PC-3 (cell line): ENCODE measurements at regions not wholly inside any gene's neighbourhood (a gene's known extent, or its start where the extent isn't known, plus 50 kb on each side); places are given as distances from the start of the nearest gene placed in this dataset.

Experiments used
- ATAC-seq: fragments of 200-7000 bp; cut with Tn5 transposase; 2 replicates; pipeline ENCODE4 v1.9.1; 2020; ENCODE audit warnings: mild to moderate bottlenecking, moderate library complexity
- BruUV-seq: library from RNA; stranded (reverse); fragments of 400-500 nt; replicated peaks from 2 replicates; lab custom pipeline; 2021; lab: Mats Ljungman, UMichigan
- CTCF ChIA-PET: fragments of 300-600 bp; sonication (Branson Sonifier 250); formaldehyde crosslinking; loops from one replicate; lab custom pipeline; 2022; ENCODE audit warnings: antibody characterized with exemption; lab: Charles Lee
- POLR2A ChIA-PET: fragments of 300-600 bp; sonication (Branson Sonifier 250); formaldehyde crosslinking; loops from one replicate; lab custom pipeline; 2022; ENCODE audit warnings: antibody characterized with exemption; ENCODE audit not compliant: unreplicated experiment; lab: Charles Lee
- DNase-seq: peaks from one replicate; pipeline ENCODE4 v3.0.0-alpha.2; 2015
- H2AFZ ChIP-seq: fragments of 300-600 bp; sonication (generic); 2 replicates; pipeline ENCODE4 v1.6.0; 2016; ENCODE audit warnings: antibody characterized with exemption, low read length
- H3F3A ChIP-seq: fragments of 300-600 bp; sonication (generic); one replicate; pipeline ENCODE4 v1.6.0; 2017; ENCODE audit warnings: antibody characterized with exemption, low read length, control low read depth, mild to moderate bottlenecking; ENCODE audit not compliant: unreplicated experiment
- H3K27ac ChIP-seq: fragments of 300-600 bp; sonication (generic); 2 replicates; pipeline ENCODE4 v1.5.1; 2016; ENCODE audit warnings: mild to moderate bottlenecking, low read length
- H3K27me3 ChIP-seq: fragments of 300-600 bp; sonication (generic); 2 replicates; pipeline ENCODE4 v1.6.1; 2016; ENCODE audit warnings: low read length, mixed read lengths
- H3K36me3 ChIP-seq: fragments of 300-600 bp; sonication (generic); 2 replicates; pipeline ENCODE4 v1.6.1; 2016; ENCODE audit warnings: low read depth, mixed run types, low read length, mixed read lengths
- H3K4me1 ChIP-seq: fragments of 300-600 bp; sonication (generic); 2 replicates; pipeline ENCODE4 v1.5.1; 2016; ENCODE audit warnings: low read length; ENCODE audit not compliant: insufficient read depth
- H3K4me2 ChIP-seq: fragments of 300-600 bp; sonication (generic); 2 replicates; pipeline ENCODE4 v1.6.0; 2016; ENCODE audit warnings: low read length
- H3K4me3 ChIP-seq: fragments of 300-600 bp; sonication (generic); 2 replicates; pipeline ENCODE4 v1.5.1; 2016; ENCODE audit warnings: mild to moderate bottlenecking, low read length, mixed read lengths
- H3K79me2 ChIP-seq: fragments of 300-600 bp; sonication (generic); 2 replicates; pipeline ENCODE4 v1.6.1; 2017; ENCODE audit warnings: low read length, mixed read lengths
- H3K9ac ChIP-seq: fragments of 300-600 bp; sonication (generic); 2 replicates; pipeline ENCODE4 v1.6.0; 2016; ENCODE audit warnings: mild to moderate bottlenecking, low read length
- H3K9me2 ChIP-seq: fragments of 300-600 bp; sonication (generic); replicated peaks from 2 replicates; pipeline ENCODE4 v1.6.1; 2016; ENCODE audit warnings: mixed run types, low read length, mixed read lengths
- H3K9me3 ChIP-seq: fragments of 300-600 bp; sonication (generic); 2 replicates; pipeline ENCODE4 v1.6.1; 2016; ENCODE audit warnings: low read length, mixed read lengths
- H4K20me1 ChIP-seq: fragments of 300-600 bp; sonication (generic); 2 replicates; pipeline ENCODE4 v1.6.1; 2016; ENCODE audit warnings: low read length, mixed read lengths
- CTCF ChIP-seq: fragments of 300-600 bp; sonication (generic); conservative IDR thresholded peaks from 2 replicates; pipeline ENCODE4 v1.5.1; 2017; ENCODE audit warnings: antibody characterized with exemption, low read depth, mild to moderate bottlenecking, low read length
- EZH2 ChIP-seq: fragments of 300-600 bp; sonication (generic); IDR thresholded peaks from one replicate; pipeline ENCODE4 v1.6.1; 2017; ENCODE audit warnings: antibody characterized with exemption, mild to moderate bottlenecking, low read length; ENCODE audit not compliant: unreplicated experiment
- EZH2phosphoT487 ChIP-seq: fragments of 300-600 bp; sonication (generic); IDR thresholded peaks from 2 replicates; pipeline ENCODE4 v1.6.1; 2018; ENCODE audit warnings: mild to moderate bottlenecking, antibody characterized with exemption, low read length, borderline replicate concordance
- intact Hi-C: fragments of 100-400 bp; cut with micrococcal nuclease; formaldehyde crosslinking; loops from 2 replicates; pipeline ENCODE4 v1.9.0; 2023

- no peaks in the 10 kb centered on the region; the same call in 1 of the 2 replicates for H3K9me3 ChIP-seq
- no peaks in the 10 kb centered on the region for H3F3A ChIP-seq
- no peaks in the 10 kb centered on the region for H3K79me2 ChIP-seq
- ChIA-PET POLR2A (no interaction called here), CTCF (no interaction called here)
- no peaks in the 10 kb centered on the region for H3K4me1 ChIP-seq
- BruUV-seq, result no TSS peak
- no peak overlapping the region for H2AFZ ChIP-seq
- no peak overlapping the region for H3K4me2 ChIP-seq
- no peaks in the 10 kb centered on the region for H3K36me3 ChIP-seq
- intact Hi-C loops, result no loop called here
- H3K4me3 ChIP-seq, result no peak overlapping the region
- no peak overlapping the region for H3K9ac ChIP-seq
- TF ChIP-seq EZH2, result no peak
- TF ChIP-seq CTCF, result no peak
- no peak for TF ChIP-seq EZH2phosphoT487
- H3K27me3 ChIP-seq, result no peaks in the 10 kb centered on the region
- DNase-seq (no peak), ATAC-seq (no peak)
- no peaks in the 10 kb centered on the region for H4K20me1 ChIP-seq
- H3K27ac ChIP-seq, result no peak overlapping the region
- H3K9me2 ChIP-seq, result no peaks in the 10 kb centered on the region
Measured at GRCh38 chr3:34407281-34407680, 608.9 kb downstream of the PDCD6IP start.

- Histone ChIP-seq H3K9me2 (no peaks in the 10 kb centered on the region), H3K36me3 (no peaks in the 10 kb centered on the region), H3K9me3 (no peaks in the 10 kb centered on the region; the same call in 1 of the 2 replicates), H3K9ac (no peak overlapping the region), H3K4me3 (no peak overlapping the region), H3K4me2 (no peak overlapping the region), H3K4me1 (no peaks in the 10 kb centered on the region), H2AFZ (no peak overlapping the region), H3F3A (no peaks in the 10 kb centered on the region), H3K79me2 (no peaks in the 10 kb centered on the region), H3K27me3 (no peaks in the 10 kb centered on the region), H4K20me1 (no peaks in the 10 kb centered on the region), H3K27ac (no peak overlapping the region)
- BruUV-seq, result no TSS peak
- ChIA-PET POLR2A (no interaction called here), CTCF (no interaction called here)
- TF ChIP-seq EZH2phosphoT487 (no peak), CTCF (no peak), EZH2 (no peak)
- DNase-seq (no peak), ATAC-seq (no peak)
- intact Hi-C loops, result no loop called here
Measured at GRCh38 chr3:34408088-34408487, 609.7 kb downstream of the PDCD6IP start.

- Histone ChIP-seq H3K9me3 (no peaks in the 10 kb centered on the region), H3K4me2 (no peak overlapping the region), H3K4me1 (no peaks in the 10 kb centered on the region), H3K4me3 (no peak overlapping the region), H3K27me3 (no peaks in the 10 kb centered on the region), H4K20me1 (no peaks in the 10 kb centered on the region), H3K9ac (no peak overlapping the region), H3K9me2 (no peaks in the 10 kb centered on the region), H3K36me3 (no peaks in the 10 kb centered on the region), H2AFZ (no peak overlapping the region), H3K27ac (no peak overlapping the region), H3K79me2 (no peaks in the 10 kb centered on the region), H3F3A (no peaks in the 10 kb centered on the region)
- ChIA-PET POLR2A (no interaction called here), CTCF (no interaction called here)
- intact Hi-C loops, result no loop called here
- TF ChIP-seq EZH2 (no peak), EZH2phosphoT487 (no peak), CTCF (no peak)
- BruUV-seq, result no TSS peak
- ATAC-seq (no peak), DNase-seq (no peak)
Measured at GRCh38 chr3:34411596-34411995, 613.2 kb downstream of the PDCD6IP start.
